ENCODE measurements at regions not wholly inside any gene's neighbourhood (a gene's known extent, or its start where the extent isn't known, plus 50 kb on each side); places are given as distances from the start of the nearest gene placed in this dataset.

DNA sequence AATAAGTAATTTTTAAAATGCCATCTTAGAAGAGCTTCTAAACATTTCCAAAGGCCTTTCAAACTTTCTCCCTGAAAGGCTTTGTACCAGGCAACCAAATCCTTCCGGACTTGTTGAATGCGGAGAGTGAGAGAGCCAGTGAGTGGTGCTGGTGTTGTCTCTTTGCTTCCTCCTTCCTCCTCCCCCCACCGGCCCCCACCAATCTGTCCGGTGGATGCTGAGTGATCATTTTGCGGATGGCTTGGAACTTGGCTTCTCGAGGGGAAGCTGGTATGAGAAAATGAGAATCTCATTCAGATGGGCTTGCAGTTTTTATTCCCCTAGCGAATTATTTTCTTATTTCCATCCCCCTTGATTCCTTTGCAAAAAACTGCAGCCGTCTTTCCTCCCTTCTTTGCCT lies 97.3 kb downstream of the ANKRD60 start:
- TF ChIP-seq SIN3A (IDR thresholded peaks at IDR 0.05; ENCODE audit: borderline replicate concordance, insufficient read depth, low read length) = no peak
- TF ChIP-seq, protein P1, sequence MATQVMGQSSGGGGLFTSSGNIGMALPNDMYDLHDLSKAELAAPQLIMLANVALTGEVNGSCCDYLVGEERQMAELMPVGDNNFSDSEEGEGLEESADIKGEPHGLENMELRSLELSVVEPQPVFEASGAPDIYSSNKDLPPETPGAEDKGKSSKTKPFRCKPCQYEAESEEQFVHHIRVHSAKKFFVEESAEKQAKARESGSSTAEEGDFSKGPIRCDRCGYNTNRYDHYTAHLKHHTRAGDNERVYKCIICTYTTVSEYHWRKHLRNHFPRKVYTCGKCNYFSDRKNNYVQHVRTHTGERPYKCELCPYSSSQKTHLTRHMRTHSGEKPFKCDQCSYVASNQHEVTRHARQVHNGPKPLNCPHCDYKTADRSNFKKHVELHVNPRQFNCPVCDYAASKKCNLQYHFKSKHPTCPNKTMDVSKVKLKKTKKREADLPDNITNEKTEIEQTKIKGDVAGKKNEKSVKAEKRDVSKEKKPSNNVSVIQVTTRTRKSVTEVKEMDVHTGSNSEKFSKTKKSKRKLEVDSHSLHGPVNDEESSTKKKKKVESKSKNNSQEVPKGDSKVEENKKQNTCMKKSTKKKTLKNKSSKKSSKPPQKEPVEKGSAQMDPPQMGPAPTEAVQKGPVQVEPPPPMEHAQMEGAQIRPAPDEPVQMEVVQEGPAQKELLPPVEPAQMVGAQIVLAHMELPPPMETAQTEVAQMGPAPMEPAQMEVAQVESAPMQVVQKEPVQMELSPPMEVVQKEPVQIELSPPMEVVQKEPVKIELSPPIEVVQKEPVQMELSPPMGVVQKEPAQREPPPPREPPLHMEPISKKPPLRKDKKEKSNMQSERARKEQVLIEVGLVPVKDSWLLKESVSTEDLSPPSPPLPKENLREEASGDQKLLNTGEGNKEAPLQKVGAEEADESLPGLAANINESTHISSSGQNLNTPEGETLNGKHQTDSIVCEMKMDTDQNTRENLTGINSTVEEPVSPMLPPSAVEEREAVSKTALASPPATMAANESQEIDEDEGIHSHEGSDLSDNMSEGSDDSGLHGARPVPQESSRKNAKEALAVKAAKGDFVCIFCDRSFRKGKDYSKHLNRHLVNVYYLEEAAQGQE (IDR thresholded peaks at IDR 0.05; ENCODE audit: insufficient read depth in 1 of 2, low read depth in 2 of 2, low read length in 2 of 2) = no peak
- no peak for TF ChIP-seq TAF1 (IDR thresholded peaks at IDR 0.05; ENCODE audit: borderline replicate concordance, insufficient read depth, low read length)
- TF ChIP-seq POLR2AphosphoS5 (IDR thresholded peaks at IDR 0.05; ENCODE audit: low read depth, low read length) = no peak
- TF ChIP-seq FOXP2 (optimal IDR thresholded peaks at IDR 0.05; ENCODE audit: borderline replicate concordance, extremely low read depth, extremely low read length, insufficient read depth) = no peak

DNA sequence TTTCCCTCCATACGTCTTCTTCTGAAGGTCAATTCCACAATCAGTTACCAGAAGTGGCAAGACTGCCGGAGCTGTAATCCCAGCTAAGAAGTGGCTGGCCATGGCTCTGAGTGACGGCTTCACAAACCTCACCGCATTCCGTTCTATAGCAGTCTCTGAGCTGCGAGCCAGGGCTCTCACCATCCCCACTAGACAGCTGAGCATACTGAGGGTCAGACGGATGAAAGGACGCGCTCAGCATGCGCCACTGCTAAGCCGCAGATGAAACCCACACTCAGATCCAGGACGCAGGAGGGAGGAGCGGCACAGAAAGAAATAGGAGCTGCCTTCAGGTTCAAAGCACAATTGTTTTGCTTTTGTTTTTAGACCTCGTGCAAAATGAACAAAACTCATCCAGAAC lies 97.9 kb downstream of the ANKRD60 start:
- TF ChIP-seq TAF1 (IDR thresholded peaks at IDR 0.05; ENCODE audit: borderline replicate concordance, insufficient read depth, low read length) (no peak), POLR2AphosphoS5 (IDR thresholded peaks at IDR 0.05; ENCODE audit: low read depth, low read length) (no peak)

DNA sequence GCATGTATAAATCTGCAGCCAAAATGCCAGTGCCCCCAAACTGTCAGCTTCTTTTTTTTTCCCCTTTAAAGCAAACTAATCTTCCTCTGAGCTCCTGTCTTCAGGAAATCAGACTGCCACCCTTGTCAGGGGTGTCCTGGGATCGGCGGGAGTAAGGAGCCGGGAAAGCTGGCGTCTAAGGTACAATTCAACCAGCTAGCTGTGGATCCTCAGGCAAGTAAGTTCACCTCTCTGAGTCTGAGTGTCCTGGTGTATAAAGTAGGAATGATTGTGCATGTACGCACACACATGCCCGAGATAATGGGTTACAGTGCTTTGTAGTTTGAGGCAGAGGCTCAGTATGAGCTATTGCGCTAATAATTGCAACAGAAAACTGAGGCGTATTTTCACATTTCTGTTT lies 98.3 kb downstream of the ANKRD60 start:
- TF ChIP-seq FOXP2 (optimal IDR thresholded peaks at IDR 0.05; ENCODE audit: borderline replicate concordance, extremely low read depth, extremely low read length, insufficient read depth) = no peak
- TF ChIP-seq POLR2AphosphoS5 (IDR thresholded peaks at IDR 0.05; ENCODE audit: low read depth, low read length) = no peak
- no peak for TF ChIP-seq SIN3A (IDR thresholded peaks at IDR 0.05; ENCODE audit: borderline replicate concordance, insufficient read depth, low read length)
- TF ChIP-seq TAF1 (IDR thresholded peaks at IDR 0.05; ENCODE audit: borderline replicate concordance, insufficient read depth, low read length) = no peak
- TF ChIP-seq, protein P1 (IDR thresholded peaks at IDR 0.05; ENCODE audit: insufficient read depth in 1 of 2, low read depth in 2 of 2, low read length in 2 of 2) = no peak

DNA sequence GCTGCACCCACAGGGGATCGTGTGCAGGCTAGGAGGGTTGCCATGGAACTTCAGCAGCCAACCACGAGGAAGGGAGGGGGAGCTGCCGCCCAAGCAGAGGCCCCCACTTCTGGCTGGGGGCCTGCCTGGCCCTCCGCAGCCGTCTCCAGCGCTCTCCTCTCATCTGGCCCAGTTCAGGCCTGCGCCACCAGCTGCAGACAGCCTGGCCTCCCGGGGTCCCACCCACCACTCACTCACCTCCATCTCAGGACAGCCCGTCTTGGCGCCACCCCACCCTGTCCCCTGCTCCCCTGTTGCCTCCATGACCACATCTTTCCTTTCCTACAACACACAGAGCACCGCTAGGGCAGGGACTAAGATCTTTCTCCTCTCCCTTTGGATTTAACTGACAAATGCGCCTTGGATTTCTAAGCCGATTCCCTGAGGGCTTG lies 98.7 kb downstream of the ANKRD60 start:
- TF ChIP-seq TAF1 (IDR thresholded peaks at IDR 0.05; ENCODE audit: borderline replicate concordance, insufficient read depth, low read length) (no peak), SIN3A (IDR thresholded peaks at IDR 0.05; ENCODE audit: borderline replicate concordance, insufficient read depth, low read length) (no peak), POLR2AphosphoS5 (IDR thresholded peaks at IDR 0.05; ENCODE audit: low read depth, low read length) (no peak), FOXP2 (optimal IDR thresholded peaks at IDR 0.05; ENCODE audit: borderline replicate concordance, extremely low read depth, extremely low read length, insufficient read depth) (no peak)
- TF ChIP-seq, protein P1 (IDR thresholded peaks at IDR 0.05; ENCODE audit: insufficient read depth in 1 of 2, low read depth in 2 of 2, low read length in 2 of 2) = no peak

DNA sequence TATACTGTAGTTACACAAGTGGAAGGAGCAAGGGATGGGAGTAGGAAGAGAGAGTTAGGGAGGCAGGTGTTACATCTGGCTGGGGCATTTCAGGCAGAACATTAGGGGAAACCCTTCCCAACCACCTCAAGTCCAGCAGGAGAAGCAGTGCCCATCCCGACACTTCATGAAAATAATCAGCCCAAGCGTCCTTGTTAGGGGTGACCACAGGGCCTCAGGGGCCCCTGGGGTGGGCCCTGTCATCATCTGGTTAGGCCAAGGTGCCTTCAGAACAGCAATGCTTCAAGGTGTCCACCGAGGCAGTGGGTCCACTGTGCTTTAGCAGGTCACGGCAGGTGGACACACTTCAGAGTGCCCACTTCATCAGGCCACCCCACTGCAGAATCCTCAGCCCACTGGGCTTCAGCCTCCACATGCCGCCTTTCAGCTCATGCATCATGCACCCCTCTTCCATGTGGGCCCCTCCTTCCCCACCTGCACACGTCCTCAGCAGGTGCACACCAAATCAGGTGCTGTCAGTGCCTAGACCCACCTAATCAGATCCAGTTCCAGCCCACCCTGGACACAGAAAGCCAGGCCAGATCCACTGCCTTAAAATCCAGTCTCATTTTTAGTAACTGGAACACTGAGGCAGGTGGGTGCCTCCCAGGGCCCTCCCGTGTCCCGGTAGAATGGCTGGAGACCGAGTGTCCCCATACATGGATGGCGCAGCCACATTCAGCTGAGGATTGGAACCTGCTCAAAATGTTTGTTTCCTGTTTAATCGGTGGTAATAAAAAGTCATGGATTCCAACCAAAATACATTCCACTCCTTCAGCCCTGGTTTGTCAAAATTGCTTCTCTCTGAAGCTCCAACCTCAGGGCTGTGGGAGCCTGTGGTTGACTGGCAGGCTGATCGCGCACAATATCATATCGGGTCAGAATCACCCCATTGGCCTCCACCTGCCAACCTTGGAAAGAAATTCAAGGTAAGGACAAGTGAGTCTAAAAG lies 99.5 kb downstream of the ANKRD60 start:
- TF ChIP-seq TAF1 (IDR thresholded peaks at IDR 0.05; ENCODE audit: borderline replicate concordance, insufficient read depth, low read length) = no peak
- TF ChIP-seq FOXP2 (optimal IDR thresholded peaks at IDR 0.05; ENCODE audit: borderline replicate concordance, extremely low read depth, extremely low read length, insufficient read depth) = no peak
- TF ChIP-seq SIN3A (IDR thresholded peaks at IDR 0.05; ENCODE audit: borderline replicate concordance, insufficient read depth, low read length) = no peak
- TF ChIP-seq POLR2AphosphoS5 (IDR thresholded peaks at IDR 0.05; ENCODE audit: low read depth, low read length) = no peak
- TF ChIP-seq, protein P1 (IDR thresholded peaks at IDR 0.05; ENCODE audit: insufficient read depth in 1 of 2, low read depth in 2 of 2, low read length in 2 of 2) = no peak
